SK-MEL-5 (cell line): ENCODE measurements at regions not wholly inside any gene's neighbourhood (a gene's known extent, or its start where the extent isn't known, plus 50 kb on each side); places are given as distances from the start of the nearest gene placed in this dataset.

Experiments
- DNase-seq: peaks from one replicate; pipeline ENCODE4 v3.0.0-alpha.2; 2016; ENCODE audit warnings: low read depth, low spot score
- in situ Hi-C: cut with HindIII; loops from 2 replicates; pipeline ENCODE4 v1.10.0; 2016; ENCODE audit warnings: low sequenced_read_pairs, high pct_unique_total_duplicates, low pct_unique_long_range_greater_than_20kb

- in situ Hi-C loops = no loop called here
- no peak for DNase-seq
Observed at GRCh38 chr9:31065691-31066090, 1318.8 kb upstream of the ACO1 start.

DNA sequence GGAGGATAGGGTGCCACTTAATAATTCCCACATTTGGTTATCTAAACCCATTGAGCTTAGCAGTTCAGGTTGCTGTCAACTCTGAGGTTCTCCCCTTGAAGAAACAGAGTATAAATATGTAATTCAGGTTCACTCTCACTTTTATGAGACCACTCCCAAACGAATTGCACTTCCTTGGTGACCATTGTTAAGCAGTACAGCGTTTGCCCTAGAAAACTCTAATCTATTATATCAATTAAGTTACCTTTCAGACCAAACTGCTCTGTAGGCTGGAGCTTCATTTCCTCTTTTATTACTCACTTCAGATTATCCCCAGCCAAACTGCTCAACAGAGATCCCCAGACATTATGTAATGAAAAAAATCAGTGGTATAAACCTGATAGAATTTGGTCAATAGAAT lies 1317.0 kb upstream of the ACO1 start:
- in situ Hi-C loops = no loop called here

GRCh38 chr9:31071606-31072286 lies 1312.7 kb upstream of the ACO1 start:
- no peak for DNase-seq
- in situ Hi-C loops = no loop called here

More for the DNA sequence above, 1317.0 kb upstream of the ACO1 start:
- DNase-seq = no peak

DNA sequence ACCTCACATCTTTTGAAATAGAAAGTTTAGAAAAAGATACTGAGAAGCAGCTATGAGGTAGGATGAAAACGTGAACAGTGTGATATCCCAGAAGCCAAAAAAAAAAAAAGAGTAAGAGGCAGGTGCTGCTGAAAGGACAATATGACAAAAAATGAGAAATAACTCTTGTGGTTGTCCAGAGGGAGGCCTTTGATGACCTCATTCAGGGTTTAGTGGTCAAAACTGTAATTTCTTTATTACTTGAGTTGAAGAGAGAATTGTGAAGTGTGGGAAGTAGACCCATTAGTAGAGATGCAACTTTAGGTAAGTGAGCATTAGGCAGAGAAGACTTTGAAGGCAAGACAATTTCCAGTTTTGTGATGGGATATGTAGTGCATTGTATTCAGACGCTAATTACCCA lies 1306.3 kb upstream of the ACO1 start:
- in situ Hi-C loops = no loop called here
- DNase-seq = no peak

DNA sequence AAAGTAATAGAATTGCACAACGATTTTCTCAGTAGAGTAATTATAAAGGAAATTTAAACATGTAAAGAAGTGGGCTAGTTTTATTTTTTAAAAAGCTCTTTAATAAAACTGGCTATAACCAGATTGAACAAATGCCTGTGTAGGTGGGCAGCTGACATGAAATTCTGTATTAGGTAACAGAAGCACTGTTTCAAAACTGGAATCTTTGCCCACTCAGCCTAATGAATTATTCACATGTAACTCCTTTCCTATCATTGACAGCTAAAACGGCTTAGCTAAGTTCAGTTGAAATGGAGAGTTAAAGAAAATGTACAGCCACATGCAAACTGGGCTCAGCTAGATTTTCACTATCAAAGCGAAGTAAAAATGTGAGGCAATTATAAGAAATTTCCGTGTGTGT lies 1300.1 kb upstream of the ACO1 start:
- no peak for DNase-seq
- in situ Hi-C loops = no loop called here

- no peak for DNase-seq
- in situ Hi-C loops = no loop called here
Observed at GRCh38 chr9:31089549-31090221, 1294.8 kb upstream of the ACO1 start.

GRCh38 chr9:31100311-31100710 lies 1284.1 kb upstream of the ACO1 start:
- DNase-seq = peak; percentile 60
- in situ Hi-C loops = no loop called here

- in situ Hi-C loops = no loop called here
- DNase-seq = no peak
Observed at GRCh38 chr9:31103836-31104235, 1280.6 kb upstream of the ACO1 start.

DNA sequence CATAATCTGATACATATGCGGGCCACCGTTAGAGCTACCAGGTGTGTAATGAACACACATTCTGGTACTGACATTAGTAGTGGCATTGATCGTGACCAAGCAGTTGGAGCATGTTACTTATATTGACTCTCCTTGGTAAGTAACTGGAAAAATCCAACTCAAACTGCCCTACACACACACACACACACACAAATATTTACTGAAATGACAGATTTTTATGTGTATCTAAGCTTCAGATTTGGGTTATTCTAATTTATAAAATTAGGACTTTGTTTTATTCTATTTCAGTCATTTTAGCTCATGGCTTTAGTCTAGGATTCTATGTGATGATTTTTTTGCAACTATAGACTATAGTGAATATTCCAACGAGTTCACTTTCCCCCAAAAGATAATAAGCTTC lies 1280.2 kb upstream of the ACO1 start:
- in situ Hi-C loops = no loop called here
- DNase-seq = no peak

- in situ Hi-C loops = no loop called here
- DNase-seq = no peak
Observed at GRCh38 chr9:31112491-31112890, 1272.0 kb upstream of the ACO1 start.

DNA sequence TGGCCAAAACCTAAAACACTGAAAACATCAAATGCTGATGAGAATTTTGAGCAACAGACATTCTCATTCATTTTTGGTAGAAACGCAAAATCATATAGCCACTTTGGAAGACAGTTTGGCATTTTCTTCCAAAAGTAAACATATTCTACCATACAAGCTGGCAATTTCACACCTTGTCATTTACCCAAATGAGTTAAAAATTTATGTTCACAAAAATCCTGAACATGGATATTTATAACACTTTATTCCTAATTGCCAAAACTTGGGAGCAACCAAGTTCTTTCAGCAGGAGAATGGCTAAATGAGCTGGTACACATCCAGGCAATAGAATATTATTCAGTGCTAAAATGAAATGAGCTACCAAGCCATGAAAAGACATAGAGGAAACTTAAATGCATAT lies 1270.1 kb upstream of the ACO1 start:
- in situ Hi-C loops = no loop called here
- DNase-seq = no peak

DNA sequence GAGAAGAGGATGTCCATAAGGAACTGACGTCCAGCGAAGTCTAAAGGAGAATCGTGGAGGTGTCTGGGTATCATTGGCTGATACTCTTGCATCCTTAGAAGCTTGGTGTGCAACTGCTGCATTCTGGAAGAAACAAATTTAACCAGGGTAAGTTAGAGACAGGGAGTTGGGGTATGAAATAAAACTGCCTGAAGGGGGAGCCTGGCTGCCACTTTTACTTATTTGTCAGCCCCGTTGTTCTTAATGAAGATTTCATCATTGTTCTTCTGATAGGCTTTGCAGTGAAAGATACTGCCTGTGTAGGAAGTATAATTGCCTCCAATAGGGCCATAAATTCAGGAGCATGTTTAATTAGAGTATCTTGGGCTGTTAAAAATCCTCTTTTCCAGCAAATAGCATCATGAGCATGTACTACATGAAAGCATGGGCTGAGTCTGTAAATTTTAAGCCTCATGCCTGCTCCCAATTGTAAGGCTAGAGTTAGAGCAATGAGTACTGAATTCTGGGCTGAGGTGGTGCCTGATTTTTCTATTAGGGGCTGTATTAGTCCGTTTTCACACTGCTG lies 1264.5 kb upstream of the ACO1 start:
- in situ Hi-C loops = no loop called here
- DNase-seq = peak; percentile 67

DNA sequence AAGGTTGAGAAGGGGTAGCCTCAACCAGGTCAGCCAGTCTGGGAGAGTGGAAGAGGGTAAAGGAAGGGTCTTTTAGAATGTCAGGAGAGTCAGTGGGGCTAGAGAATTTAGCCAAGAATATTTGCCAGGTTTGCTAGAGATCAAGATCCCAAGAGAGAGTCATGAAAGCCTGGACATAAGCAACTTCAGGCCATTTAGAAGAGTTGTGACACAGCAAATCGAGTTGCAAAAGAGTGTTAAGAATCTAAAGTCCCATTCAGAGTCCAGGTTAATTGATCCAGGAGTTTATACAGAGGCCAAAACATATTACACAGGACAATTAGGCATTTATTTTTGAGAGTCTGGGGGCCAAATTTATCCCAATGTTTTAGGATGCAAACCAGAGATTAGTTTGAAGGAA lies 1260.1 kb upstream of the ACO1 start:
- in situ Hi-C loops = no loop called here
- no peak for DNase-seq

DNA sequence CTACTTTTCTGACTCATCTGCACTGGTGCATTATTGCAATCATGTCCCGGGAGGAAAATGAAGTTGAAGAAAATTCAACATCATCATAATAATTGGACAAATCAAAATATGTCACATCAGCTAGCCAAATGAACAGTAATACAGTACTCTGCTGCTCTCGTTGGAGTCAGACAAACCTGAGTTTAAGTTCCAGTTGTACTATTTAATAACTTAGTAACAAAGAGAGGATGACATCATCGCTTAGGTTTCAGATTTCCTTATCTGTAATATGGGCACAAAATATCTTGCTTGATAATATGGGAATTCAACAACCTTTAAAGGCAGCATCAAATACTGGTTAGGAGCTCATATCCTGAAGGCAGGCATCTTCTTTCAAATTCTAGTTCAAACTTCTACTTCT lies 1248.9 kb upstream of the ACO1 start:
- in situ Hi-C loops = no loop called here
- DNase-seq = no peak

- in situ Hi-C loops = no loop called here
- DNase-seq = no peak
Observed at GRCh38 chr9:31136524-31136923, 1247.9 kb upstream of the ACO1 start.

DNA sequence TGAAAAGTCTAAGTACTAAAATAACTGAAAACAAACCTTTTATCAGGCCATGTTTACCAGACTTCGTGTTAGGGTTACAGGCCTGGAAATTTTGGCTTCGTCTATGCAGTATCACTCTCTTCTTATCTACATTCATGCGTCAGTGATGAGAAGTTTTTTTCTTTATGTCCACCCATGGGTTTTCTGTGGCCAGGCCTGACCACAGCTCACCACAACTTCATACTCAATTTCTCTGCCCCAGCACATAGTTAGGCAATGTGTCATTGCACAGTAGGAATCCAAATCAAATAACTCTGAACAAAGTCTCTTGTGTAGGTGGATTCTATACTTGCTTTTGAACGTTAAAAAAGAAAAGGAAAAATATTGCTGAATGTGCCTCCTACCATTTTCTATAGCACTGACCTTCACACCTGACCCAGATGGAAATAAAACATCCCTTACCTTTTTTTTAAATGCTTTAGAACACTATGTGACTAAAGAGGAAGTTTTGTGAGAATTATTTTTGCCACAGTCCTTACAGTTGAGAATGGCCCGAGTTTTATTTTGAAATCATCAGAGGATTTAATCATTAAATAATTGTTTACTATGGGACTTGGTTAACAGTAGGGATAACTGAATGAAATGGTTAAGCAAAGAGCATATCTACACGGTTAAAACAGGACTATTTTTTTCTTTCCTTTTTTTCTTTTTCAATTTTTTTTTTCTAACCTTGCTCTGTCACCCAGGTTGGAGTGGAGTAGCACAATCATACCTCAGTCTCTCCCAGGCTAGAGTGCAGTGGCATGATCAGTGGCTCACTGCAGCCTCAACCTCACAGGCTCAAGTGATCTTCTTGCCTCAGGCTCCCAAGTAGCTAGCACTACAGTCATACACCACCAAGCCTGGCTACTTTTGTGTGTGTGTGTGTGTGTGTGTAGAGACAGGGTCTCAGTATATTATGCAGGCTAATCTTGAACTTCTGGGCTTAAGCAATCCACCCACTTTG lies 1247.0 kb upstream of the ACO1 start:
- peak; percentile 70 for DNase-seq
- in situ Hi-C loops = no loop called here

GRCh38 chr9:31140316-31140715 lies 1244.1 kb upstream of the ACO1 start:
- peak; percentile 59 for DNase-seq
- in situ Hi-C loops = no loop called here

- in situ Hi-C loops = no loop called here
- no peak for DNase-seq
Observed at GRCh38 chr9:31142456-31142855, 1242.0 kb upstream of the ACO1 start.
